ENCODE measurements at regions not wholly inside any gene's neighbourhood (a gene's known extent, or its start where the extent isn't known, plus 50 kb on each side); places are given as distances from the start of the nearest gene placed in this dataset.

DNA sequence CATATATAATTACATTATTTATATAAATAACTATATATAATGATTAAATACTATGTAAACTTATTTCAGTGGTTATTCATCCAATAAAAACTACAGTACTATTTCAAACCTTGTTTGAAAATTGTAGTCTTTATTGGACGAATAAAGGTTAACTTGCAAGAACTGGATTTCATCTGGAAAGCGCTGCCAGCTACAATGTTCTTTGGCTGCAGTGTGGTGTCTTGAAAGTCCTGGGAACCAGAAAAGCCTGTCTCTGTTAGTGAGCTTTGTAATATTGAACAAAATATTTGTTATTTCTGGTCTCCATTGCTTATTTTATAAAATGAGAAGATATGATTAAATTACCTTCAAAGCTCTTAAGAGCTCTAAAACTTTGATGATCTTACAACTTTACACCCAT is 763.6 kb downstream of the ADGRL2 start:
- H3K9me3 ChIP-seq (ENCODE audit: control insufficient read depth in 2 of 3, low read length in 3 of 3): no peaks in the 10 kb centered on the region
- no peaks in the 10 kb centered on the region for H3K4me1 ChIP-seq (ENCODE audit: control insufficient read depth in 2 of 2, insufficient read depth in 2 of 2, low read length in 2 of 2)
- H3K9me3 Mint-ChIP-seq: no peaks in the 10 kb centered on the region
- no peaks in the 10 kb centered on the region for H3K36me3 ChIP-seq (ENCODE audit: control insufficient read depth in 2 of 3, insufficient read depth in 3 of 3, low read length in 3 of 3)
- H3K4me3 Mint-ChIP-seq: no peak overlapping the region
- ATAC-seq (no peak), DNase-seq (no peak)
- H3K27ac Mint-ChIP-seq: no peak overlapping the region
- ChIA-PET POLR2A (no interaction called here), CTCF (no interaction called here)
- no peaks in the 10 kb centered on the region for H3K36me3 Mint-ChIP-seq
- intact Hi-C loops (cut with micrococcal nuclease): no loop called here
- H3K4me3 ChIP-seq (ENCODE audit: low read length): no peak overlapping the region
- no peaks in the 10 kb centered on the region for H3K4me1 Mint-ChIP-seq
- H3K27me3 Mint-ChIP-seq: no peaks in the 10 kb centered on the region
- H3K27me3 ChIP-seq (ENCODE audit: control insufficient read depth in 2 of 2, insufficient read depth in 2 of 2, low read length in 2 of 2): no peaks in the 10 kb centered on the region
- H3K27ac ChIP-seq (ENCODE audit: low read depth, low read length): no peak overlapping the region

DNA sequence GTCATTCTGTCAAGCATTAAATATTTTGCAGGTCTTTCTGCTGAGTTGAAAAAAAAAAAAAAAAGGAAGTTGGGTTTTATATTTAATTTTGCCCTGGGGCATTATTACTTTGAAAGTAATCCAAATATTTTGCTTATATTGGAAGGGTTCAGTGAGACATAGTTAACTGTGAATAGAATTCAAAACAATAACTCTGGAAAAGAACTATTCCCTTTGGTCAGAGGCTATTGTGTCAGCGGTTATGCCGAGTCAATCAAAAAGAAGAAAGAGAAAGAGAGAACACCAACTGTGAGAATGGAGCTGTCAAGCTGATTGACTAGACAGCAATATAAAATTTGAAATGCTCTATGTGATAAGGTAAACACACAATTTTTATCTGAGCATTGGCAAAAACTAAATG is 761.7 kb downstream of the ADGRL2 start:
- H3K4me1 ChIP-seq (ENCODE audit: control insufficient read depth in 2 of 2, insufficient read depth in 2 of 2, low read length in 2 of 2): no peaks in the 10 kb centered on the region
- no peaks in the 10 kb centered on the region for H3K9me3 ChIP-seq (ENCODE audit: control insufficient read depth in 2 of 3, low read length in 3 of 3)
- no peaks in the 10 kb centered on the region for H3K36me3 Mint-ChIP-seq
- ATAC-seq (no peak), DNase-seq (no peak)
- no peaks in the 10 kb centered on the region for H3K9me3 Mint-ChIP-seq
- no peaks in the 10 kb centered on the region for H3K36me3 ChIP-seq (ENCODE audit: control insufficient read depth in 2 of 3, insufficient read depth in 3 of 3, low read length in 3 of 3)
- no peak overlapping the region for H3K4me3 Mint-ChIP-seq
- no peak overlapping the region for H3K27ac ChIP-seq (ENCODE audit: low read depth, low read length)
- no peak overlapping the region for H3K27ac Mint-ChIP-seq
- H3K27me3 ChIP-seq (ENCODE audit: control insufficient read depth in 2 of 2, insufficient read depth in 2 of 2, low read length in 2 of 2): no peaks in the 10 kb centered on the region
- no peak overlapping the region for H3K4me3 ChIP-seq (ENCODE audit: low read length)
- H3K27me3 Mint-ChIP-seq: no peaks in the 10 kb centered on the region
- intact Hi-C loops (cut with micrococcal nuclease): no loop called here
- POLR2A ChIA-PET: no interaction called here
- CTCF ChIA-PET: no interaction called here
- H3K4me1 Mint-ChIP-seq: no peaks in the 10 kb centered on the region

DNA sequence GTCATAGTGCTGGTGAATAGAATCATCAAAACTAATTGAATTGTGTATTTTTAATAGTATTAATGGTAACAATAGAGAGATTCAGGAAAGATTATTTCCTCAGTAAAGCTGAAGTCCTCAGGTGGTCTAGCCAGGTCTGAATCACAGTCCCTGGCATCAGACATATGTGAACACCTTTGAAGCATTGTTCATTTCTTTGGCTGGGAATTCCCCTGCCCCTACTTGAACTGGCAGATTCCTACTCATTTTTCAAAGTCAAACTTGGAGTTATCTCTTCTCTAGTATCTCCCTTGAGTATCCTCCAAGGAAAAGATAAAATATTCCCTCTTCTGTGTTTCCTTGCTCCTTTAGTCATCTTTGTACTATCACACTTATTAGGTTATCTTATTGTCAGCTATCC is 759.8 kb downstream of the ADGRL2 start:
- Histone ChIP-seq H3K27me3 (ENCODE audit: control insufficient read depth in 2 of 2, insufficient read depth in 2 of 2, low read length in 2 of 2) (no peaks in the 10 kb centered on the region), H3K36me3 (ENCODE audit: control insufficient read depth in 2 of 3, insufficient read depth in 3 of 3, low read length in 3 of 3) (no peaks in the 10 kb centered on the region), H3K4me3 (ENCODE audit: low read length) (no peak overlapping the region), H3K4me1 (ENCODE audit: control insufficient read depth in 2 of 2, insufficient read depth in 2 of 2, low read length in 2 of 2) (no peaks in the 10 kb centered on the region), H3K9me3 (ENCODE audit: control insufficient read depth in 2 of 3, low read length in 3 of 3) (no peaks in the 10 kb centered on the region), H3K27ac (ENCODE audit: low read depth, low read length) (no peak overlapping the region)
- no peaks in the 10 kb centered on the region for H3K27me3 Mint-ChIP-seq
- POLR2A ChIA-PET: no interaction called here
- DNase-seq: no peak
- no peak for ATAC-seq
- H3K9me3 Mint-ChIP-seq: no peaks in the 10 kb centered on the region
- H3K27ac Mint-ChIP-seq: no peak overlapping the region
- CTCF ChIA-PET: no interaction called here
- H3K4me3 Mint-ChIP-seq: no peak overlapping the region
- H3K36me3 Mint-ChIP-seq: no peaks in the 10 kb centered on the region
- H3K4me1 Mint-ChIP-seq: no peaks in the 10 kb centered on the region
- intact Hi-C loops (cut with micrococcal nuclease): no loop called here

DNA sequence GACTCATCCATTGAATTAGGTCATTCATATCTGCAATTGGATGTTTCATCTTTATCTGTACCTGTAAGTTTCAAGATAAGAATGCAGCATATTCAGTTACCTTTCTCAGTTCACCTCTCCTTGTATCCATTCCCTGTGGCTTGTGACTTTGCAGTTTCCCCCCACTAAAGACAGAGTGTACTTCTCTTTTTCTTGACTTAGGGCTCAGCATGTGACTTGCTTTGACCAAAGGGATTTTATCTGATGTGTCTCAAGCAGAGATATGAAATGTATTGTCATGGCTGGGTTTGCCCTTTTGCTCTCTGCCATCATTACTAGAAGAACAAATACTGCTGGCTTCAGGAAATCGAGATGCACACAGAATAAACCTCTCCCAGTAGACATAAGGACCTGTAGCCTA is 754.8 kb downstream of the ADGRL2 start:
- H3K27me3 Mint-ChIP-seq: no peaks in the 10 kb centered on the region
- peaks cover 0 to 5% (median 0%) of the 10 kb centered on the region in 11 donors for H3K9me3 Mint-ChIP-seq
- ATAC-seq: no peak

GRCh38 chr1:82549841-82550240 is 749.1 kb downstream of the ADGRL2 start:
- Histone ChIP-seq H3K36me3 (ENCODE audit: control insufficient read depth in 2 of 3, insufficient read depth in 3 of 3, low read length in 3 of 3) (no peaks in the 10 kb centered on the region), H3K27me3 (ENCODE audit: control insufficient read depth in 2 of 2, insufficient read depth in 2 of 2, low read length in 2 of 2) (no peaks in the 10 kb centered on the region), H3K27ac (ENCODE audit: low read depth, low read length) (no peak overlapping the region), H3K4me3 (ENCODE audit: low read length) (no peak overlapping the region), H3K4me1 (ENCODE audit: control insufficient read depth in 2 of 2, insufficient read depth in 2 of 2, low read length in 2 of 2) (no peaks in the 10 kb centered on the region), H3K9me3 (ENCODE audit: control insufficient read depth in 2 of 3, low read length in 3 of 3) (no peaks in the 10 kb centered on the region)
- H3K27me3 Mint-ChIP-seq: no peaks in the 10 kb centered on the region
- H3K27ac Mint-ChIP-seq: no peak overlapping the region
- H3K4me3 Mint-ChIP-seq: no peak overlapping the region
- CTCF ChIA-PET: no interaction called here
- POLR2A ChIA-PET: no interaction called here
- intact Hi-C loops (cut with micrococcal nuclease): no loop called here
- peaks cover 0 to 1% (median 0%) of the 10 kb centered on the region in 7 donors for H3K4me1 Mint-ChIP-seq
- no peaks in the 10 kb centered on the region for H3K36me3 Mint-ChIP-seq
- H3K9me3 Mint-ChIP-seq: peaks cover 0 to 10% (median 3%) of the 10 kb centered on the region in 11 donors
- ATAC-seq (no peak), DNase-seq (no peak)

More for the DNA sequence above, 754.8 kb downstream of the ADGRL2 start:
- Mint-ChIP-seq H3K4me3 (no peak overlapping the region), H3K4me1 (peaks cover 0 to 1% (median 0%) of the 10 kb centered on the region in 7 donors), H3K27ac (no peak overlapping the region), H3K36me3 (no peaks in the 10 kb centered on the region)
- Histone ChIP-seq H3K36me3 (ENCODE audit: control insufficient read depth in 2 of 3, insufficient read depth in 3 of 3, low read length in 3 of 3) (no peaks in the 10 kb centered on the region), H3K9me3 (ENCODE audit: control insufficient read depth in 2 of 3, low read length in 3 of 3) (no peaks in the 10 kb centered on the region), H3K27me3 (ENCODE audit: control insufficient read depth in 2 of 2, insufficient read depth in 2 of 2, low read length in 2 of 2) (no peaks in the 10 kb centered on the region), H3K4me3 (ENCODE audit: low read length) (no peak overlapping the region), H3K4me1 (ENCODE audit: control insufficient read depth in 2 of 2, insufficient read depth in 2 of 2, low read length in 2 of 2) (no peaks in the 10 kb centered on the region), H3K27ac (ENCODE audit: low read depth, low read length) (no peak overlapping the region)
- POLR2A ChIA-PET: no interaction called here
- intact Hi-C loops (cut with micrococcal nuclease): no loop called here
- CTCF ChIA-PET: no interaction called here
- no peak for DNase-seq

GRCh38 chr1:82542766-82543165 is 742.0 kb downstream of the ADGRL2 start:
- no peak for ATAC-seq
- no peak overlapping the region for H3K4me3 Mint-ChIP-seq

GRCh38 chr1:82542141-82542540 is 741.4 kb downstream of the ADGRL2 start:
- intact Hi-C loops (cut with micrococcal nuclease): no loop called here
- ATAC-seq (no peak), DNase-seq (no peak)
- CTCF ChIA-PET: no interaction called here
- Mint-ChIP-seq H3K4me3 (no peak overlapping the region), H3K9me3 (peaks cover 0 to 25% (median 5%) of the 10 kb centered on the region in 11 donors), H3K4me1 (peaks cover 0 to 2% (median 0%) of the 10 kb centered on the region in 7 donors), H3K27me3 (no peaks in the 10 kb centered on the region), H3K36me3 (no peaks in the 10 kb centered on the region), H3K27ac (no peak overlapping the region)
- Histone ChIP-seq H3K27me3 (ENCODE audit: control insufficient read depth in 2 of 2, insufficient read depth in 2 of 2, low read length in 2 of 2) (no peaks in the 10 kb centered on the region), H3K9me3 (ENCODE audit: control insufficient read depth in 2 of 3, low read length in 3 of 3) (no peaks in the 10 kb centered on the region), H3K36me3 (ENCODE audit: control insufficient read depth in 2 of 3, insufficient read depth in 3 of 3, low read length in 3 of 3) (no peaks in the 10 kb centered on the region), H3K27ac (ENCODE audit: low read depth, low read length) (no peak overlapping the region), H3K4me1 (ENCODE audit: control insufficient read depth in 2 of 2, insufficient read depth in 2 of 2, low read length in 2 of 2) (no peaks in the 10 kb centered on the region), H3K4me3 (ENCODE audit: low read length) (no peak overlapping the region)
- POLR2A ChIA-PET: no interaction called here

More at GRCh38 chr1:82542766-82543165, 742.0 kb downstream of the ADGRL2 start:
- Histone ChIP-seq H3K4me1 (ENCODE audit: control insufficient read depth in 2 of 2, insufficient read depth in 2 of 2, low read length in 2 of 2) (no peaks in the 10 kb centered on the region), H3K4me3 (ENCODE audit: low read length) (no peak overlapping the region), H3K27ac (ENCODE audit: low read depth, low read length) (no peak overlapping the region), H3K9me3 (ENCODE audit: control insufficient read depth in 2 of 3, low read length in 3 of 3) (no peaks in the 10 kb centered on the region), H3K36me3 (ENCODE audit: control insufficient read depth in 2 of 3, insufficient read depth in 3 of 3, low read length in 3 of 3) (no peaks in the 10 kb centered on the region), H3K27me3 (ENCODE audit: control insufficient read depth in 2 of 2, insufficient read depth in 2 of 2, low read length in 2 of 2) (no peaks in the 10 kb centered on the region)
- no peaks in the 10 kb centered on the region for H3K36me3 Mint-ChIP-seq
- ChIA-PET POLR2A (no interaction called here), CTCF (no interaction called here)
- H3K27me3 Mint-ChIP-seq: no peaks in the 10 kb centered on the region
- peaks cover 0 to 25% (median 5%) of the 10 kb centered on the region in 11 donors for H3K9me3 Mint-ChIP-seq
- intact Hi-C loops (cut with micrococcal nuclease): no loop called here
- DNase-seq: no peak
- H3K4me1 Mint-ChIP-seq: peaks cover 0 to 2% (median 0%) of the 10 kb centered on the region in 7 donors
- H3K27ac Mint-ChIP-seq: no peak overlapping the region
